AG04450 (cell line): ENCODE measurements at regions not wholly inside any gene's neighbourhood (a gene's known extent, or its start where the extent isn't known, plus 50 kb on each side); places are given as distances from the start of the nearest gene placed in this dataset.

ENCODE experiments used
- CTCF ChIA-PET: fragments of 300-600, 350-600 bp; formaldehyde crosslinking; extraction: SDS; loops from one replicate; lab custom pipeline; 2022; ENCODE audit warnings: antibody characterized with exemption, inconsistent platforms; lab: Charles Lee
- POLR2A ChIA-PET: fragments of 350-600 bp; formaldehyde crosslinking; extraction: SDS; loops from one replicate; lab custom pipeline; 2021; ENCODE audit warnings: antibody characterized with exemption, inconsistent platforms; lab: Yijun Ruan, JAX
- DNase-seq: peaks from one replicate; pipeline ENCODE4 v3.0.0-alpha.2; 2011; ENCODE audit warnings: low read depth, low spot score
- H3K27ac ChIP-seq: one replicate; pipeline ENCODE4 v1.5.1; 2012; ENCODE audit warnings: low read depth, low read length, control low read depth
- H3K27me3 ChIP-seq: one replicate; pipeline ENCODE4 v1.6.0; 2012; ENCODE audit warnings: low read length; ENCODE audit not compliant: control insufficient read depth, insufficient read depth
- H3K4me3 ChIP-seq: 2 replicates; pipeline ENCODE4 v1.5.1; 2011; ENCODE audit warnings: mild to moderate bottlenecking, low read depth, low read length, control low read depth
- H3K9me3 ChIP-seq: 2 replicates; pipeline ENCODE4 v1.5.1; 2012; ENCODE audit warnings: low read length; ENCODE audit not compliant: control insufficient read depth, insufficient read depth
- CTCF ChIP-seq: IDR thresholded peaks from 2 replicates; pipeline ENCODE4 v1.5.1; 2011; ENCODE audit warnings: low read depth, low read length, control low read depth, inconsistent platforms

DNA sequence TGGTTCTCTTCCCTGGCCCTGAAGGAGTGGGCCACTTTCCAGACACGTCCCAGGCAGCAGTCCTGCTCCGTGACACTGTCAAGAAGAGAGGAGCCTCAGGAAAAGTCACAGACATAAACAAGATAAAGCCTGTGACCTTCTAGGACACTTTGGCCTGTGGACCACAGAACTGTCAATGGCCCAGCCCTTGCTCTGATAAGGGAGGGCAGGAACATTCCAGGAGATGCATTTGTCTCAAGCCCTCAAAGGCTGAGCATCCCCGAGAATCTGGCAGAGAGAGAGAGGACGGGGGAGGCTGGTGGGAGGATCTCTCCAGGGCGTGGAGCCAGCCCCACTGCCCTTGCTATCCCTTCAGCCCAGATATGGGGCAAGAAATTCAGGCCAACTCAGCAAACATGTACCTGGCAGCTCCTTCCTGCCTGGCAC is 476.4 kb downstream of the INSC start:
- TF ChIP-seq CTCF, result no peak
- POLR2A ChIA-PET, result no interaction called here
- no peak for DNase-seq
- CTCF ChIA-PET, result no interaction called here
- no peak overlapping the region for H3K4me3 ChIP-seq
- no peak overlapping the region for H3K27ac ChIP-seq
- no peaks in the 10 kb centered on the region for H3K27me3 ChIP-seq
- H3K9me3 ChIP-seq, result no peaks in the 10 kb centered on the region

GRCh38 chr11:15594607-15595006 is 479.9 kb downstream of the INSC start:
- TF ChIP-seq CTCF, result no peak
- Histone ChIP-seq H3K9me3 (no peaks in the 10 kb centered on the region), H3K27me3 (no peaks in the 10 kb centered on the region), H3K27ac (peak overlapping the region; percentile 11), H3K4me3 (no peak overlapping the region)
- CTCF ChIA-PET, result no interaction called here
- POLR2A ChIA-PET, result no interaction called here
- no peak for DNase-seq

GRCh38 chr11:15599376-15599775 is 484.7 kb downstream of the INSC start:
- TF ChIP-seq CTCF, result no peak
- Histone ChIP-seq H3K4me3 (no peak overlapping the region), H3K9me3 (no peaks in the 10 kb centered on the region), H3K27ac (no peak overlapping the region), H3K27me3 (no peaks in the 10 kb centered on the region)
- POLR2A ChIA-PET, result no interaction called here
- DNase-seq, result no peak
- CTCF ChIA-PET, result no interaction called here

- H3K27me3 ChIP-seq, result no peaks in the 10 kb centered on the region
- no peak overlapping the region for H3K27ac ChIP-seq
- no peak overlapping the region for H3K4me3 ChIP-seq
- ChIA-PET CTCF (no interaction called here), POLR2A (no interaction called here)
- DNase-seq, result no peak
- H3K9me3 ChIP-seq, result no peaks in the 10 kb centered on the region
- TF ChIP-seq CTCF, result no peak
Observed at GRCh38 chr11:15602047-15602446, 487.3 kb downstream of the INSC start.

DNA sequence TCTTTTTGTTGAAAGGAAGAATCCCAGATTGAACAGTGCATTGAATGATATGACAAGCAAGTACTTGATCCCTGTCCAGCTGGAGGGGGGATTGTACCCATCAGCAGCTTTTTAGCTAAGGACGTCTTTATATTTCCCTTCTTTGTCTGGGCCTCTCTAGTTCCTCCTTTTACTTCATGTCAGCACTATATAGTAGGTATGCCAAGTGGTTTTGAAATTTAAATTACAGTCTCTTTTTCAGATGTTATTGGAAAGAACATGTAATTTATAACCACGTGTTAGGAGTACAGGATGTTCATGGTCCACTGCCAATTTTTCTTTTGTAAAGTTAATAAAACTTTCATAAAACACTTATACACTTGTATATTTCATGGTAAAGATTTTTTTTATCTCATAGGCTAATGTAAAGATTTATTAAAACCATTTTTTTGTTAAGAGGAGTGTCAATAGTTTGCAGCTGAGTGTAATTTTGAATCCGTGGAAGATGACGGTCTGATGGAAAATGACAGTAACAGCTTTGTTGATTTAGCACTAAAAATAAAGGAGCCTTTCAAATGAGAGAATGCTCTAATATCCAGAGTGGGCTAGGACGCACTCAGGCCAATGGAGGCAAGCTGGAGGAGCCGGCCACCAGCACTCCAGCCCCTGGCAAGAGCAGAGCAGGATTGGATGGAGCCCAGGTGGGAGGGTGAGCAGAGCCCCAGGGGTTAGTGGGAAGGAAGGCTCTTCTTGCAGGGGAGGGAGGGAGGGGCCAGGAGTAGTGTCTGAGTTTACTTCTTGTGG is 488.3 kb downstream of the INSC start:
- TF ChIP-seq CTCF, result no peak
- Histone ChIP-seq H3K9me3 (no peaks in the 10 kb centered on the region), H3K27me3 (peaks cover 2% of the 10 kb centered on the region), H3K27ac (no peak overlapping the region), H3K4me3 (no peak overlapping the region)
- ChIA-PET CTCF (interaction anchor here (0.6 kb wide), 1 partner anchor 62 kb away, joined by 5 read pairs; no protein-coding TSS in a partner anchor), POLR2A (no interaction called here)
- no peak for DNase-seq
